AG08395 (cell line): ENCODE measurements at regions not wholly inside any gene's neighbourhood (a gene's known extent, or its start where the extent isn't known, plus 50 kb on each side); places are given as distances from the start of the nearest gene placed in this dataset.

Source experiments
- DNase-seq: peaks from one replicate; pipeline ENCODE4 v3.0.0; 2012; ENCODE audit warnings: mixed read lengths, low spot score

GRCh38 chr2:150977296-150977695 lies 284.4 kb downstream of the RBM43 start:
- DNase-seq = no peak

- no peak for DNase-seq
These were observed 285.1 kb downstream of the RBM43 start for GRCh38 chr2:150976604-150977003.

- DNase-seq = no peak
These were observed 286.8 kb downstream of the RBM43 start for GRCh38 chr2:150974864-150975263.

- DNase-seq = no peak
These were observed 287.4 kb downstream of the RBM43 start for GRCh38 chr2:150974234-150974633.

- DNase-seq = no peak
These were observed 289.8 kb downstream of the RBM43 start for GRCh38 chr2:150971910-150972309.

- no peak for DNase-seq
These were observed 298.3 kb downstream of the RBM43 start for GRCh38 chr2:150963336-150963735.

- no peak for DNase-seq
These were observed 306.4 kb downstream of the RBM43 start for GRCh38 chr2:150955231-150955630.

GRCh38 chr2:150946831-150947230 lies 314.8 kb downstream of the RBM43 start:
- no peak for DNase-seq

GRCh38 chr2:150944315-150944714 lies 317.3 kb downstream of the RBM43 start:
- no peak for DNase-seq

- no peak for DNase-seq
These were observed 322.6 kb downstream of the RBM43 start for GRCh38 chr2:150939087-150939486.

- peak; percentile 29 for DNase-seq
These were observed 323.1 kb downstream of the RBM43 start for GRCh38 chr2:150938527-150938926.

GRCh38 chr2:150937030-150937429 lies 324.6 kb downstream of the RBM43 start:
- no peak for DNase-seq

GRCh38 chr2:150931451-150931850 lies 330.2 kb downstream of the RBM43 start:
- no peak for DNase-seq

- no peak for DNase-seq
These were observed 336.1 kb downstream of the RBM43 start for GRCh38 chr2:150925611-150926010.

- DNase-seq = no peak
These were observed 336.8 kb downstream of the RBM43 start for GRCh38 chr2:150924878-150925277.

- no peak for DNase-seq
These were observed 341.8 kb downstream of the RBM43 start for GRCh38 chr2:150919901-150920300.

GRCh38 chr2:150917961-150918713 lies 343.5 kb downstream of the RBM43 start:
- DNase-seq = no peak

- peak; percentile 11 for DNase-seq
These were observed 344.9 kb downstream of the RBM43 start for GRCh38 chr2:150916467-150917396.

- peak; percentile 85 for DNase-seq
These were observed 349.8 kb downstream of the RBM43 start for GRCh38 chr2:150911766-150912280.

- no peak for DNase-seq
These were observed 352.1 kb downstream of the RBM43 start for GRCh38 chr2:150909613-150910012.

- no peak for DNase-seq
These were observed 352.6 kb downstream of the RBM43 start for GRCh38 chr2:150909090-150909489.

GRCh38 chr2:150907466-150907865 lies 354.2 kb downstream of the RBM43 start:
- no peak for DNase-seq

- no peak for DNase-seq
These were observed 358.2 kb downstream of the RBM43 start for GRCh38 chr2:150903461-150903860.
